GM19372 (cell line): ENCODE measurements at regions not wholly inside any gene's neighbourhood (a gene's known extent, or its start where the extent isn't known, plus 50 kb on each side); places are given as distances from the start of the nearest gene placed in this dataset.
"Not testable (repeated sequence)": the region's sequence is repeated elsewhere in the genome, so short reads cannot be mapped to it uniquely, and the experiment has no call there.

ENCODE experiments used
- ATAC-seq: cut with Tn5 transposase; IDR thresholded peaks from one replicate; pipeline ENCODE4 v1.9.1; 2021; ENCODE audit warnings: mild to moderate bottlenecking, low read depth, moderate library complexity; ENCODE audit not compliant: unreplicated experiment

GRCh38 chr9:30915451-30915850 lies 1469.0 kb upstream of the ACO1 start:
- ATAC-seq, result no peak

DNA sequence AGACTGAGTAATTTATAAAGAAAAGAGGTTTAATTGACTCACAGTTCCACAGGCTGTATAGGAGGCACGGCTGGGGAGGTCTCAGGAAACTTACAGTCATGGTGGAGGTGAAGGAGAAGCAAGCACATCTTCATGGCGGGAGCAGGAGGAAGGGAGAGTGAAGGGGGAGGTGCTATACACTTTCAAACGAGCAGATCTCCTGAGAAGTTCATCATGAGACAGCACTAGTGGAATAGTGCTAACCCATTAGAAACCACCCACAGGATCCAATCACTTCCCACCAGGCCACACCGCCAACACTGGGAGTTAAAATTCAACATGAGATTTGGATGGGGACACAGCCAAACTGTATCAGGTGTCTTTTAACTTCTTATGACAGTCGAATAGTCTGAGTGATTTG lies 1459.3 kb upstream of the ACO1 start:
- no peak for ATAC-seq

- no peak for ATAC-seq
Observed at GRCh38 chr9:30925635-30926034, 1458.8 kb upstream of the ACO1 start.

GRCh38 chr9:30928045-30928444 lies 1456.4 kb upstream of the ACO1 start:
- ATAC-seq, result no peak

DNA sequence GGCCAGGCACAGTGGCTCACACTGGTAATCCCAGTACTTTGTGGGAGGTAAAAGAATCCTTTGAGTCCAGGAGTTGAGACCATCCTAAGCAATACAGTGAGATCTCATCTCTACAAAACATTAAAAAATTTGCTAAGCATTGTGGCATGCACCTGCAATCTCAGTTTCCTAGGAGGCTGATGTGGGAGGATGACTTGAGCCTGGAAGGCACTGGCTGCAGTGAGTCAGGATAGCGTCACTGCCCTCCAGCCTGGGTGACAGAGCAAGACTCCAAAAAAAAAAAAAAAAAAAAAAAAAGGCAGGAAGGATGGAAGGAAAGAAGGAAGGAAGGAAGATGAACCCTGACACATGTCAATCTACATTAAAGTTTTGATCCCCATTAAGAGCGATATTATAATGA lies 1452.2 kb upstream of the ACO1 start:
- ATAC-seq, result no peak

GRCh38 chr9:30935730-30936129 lies 1448.7 kb upstream of the ACO1 start:
- ATAC-seq, result no peak

GRCh38 chr9:30937106-30937505 lies 1447.3 kb upstream of the ACO1 start:
- no peak for ATAC-seq

DNA sequence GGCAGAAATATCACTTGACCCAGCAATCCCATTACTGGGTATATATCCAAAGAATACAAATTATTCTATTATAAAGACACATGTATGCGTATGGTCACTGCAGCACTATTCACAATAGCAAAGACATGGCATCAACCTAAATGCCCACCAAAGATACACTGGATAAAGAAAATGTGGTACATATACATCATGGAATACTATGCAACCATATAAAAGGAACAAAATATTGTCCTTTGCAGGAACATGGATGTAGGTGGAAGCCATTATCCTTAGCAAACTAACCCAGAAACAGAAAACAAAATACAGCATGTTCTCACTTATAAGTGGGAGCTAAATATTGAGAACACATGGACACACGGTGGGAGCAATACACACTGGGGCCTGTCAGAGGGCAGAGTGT lies 1441.6 kb upstream of the ACO1 start:
- not testable (repeated sequence) for ATAC-seq

GRCh38 chr9:30943446-30944224 lies 1440.8 kb upstream of the ACO1 start:
- ATAC-seq, result no peak

GRCh38 chr9:30944225-30944569 lies 1440.2 kb upstream of the ACO1 start:
- no peak for ATAC-seq

DNA sequence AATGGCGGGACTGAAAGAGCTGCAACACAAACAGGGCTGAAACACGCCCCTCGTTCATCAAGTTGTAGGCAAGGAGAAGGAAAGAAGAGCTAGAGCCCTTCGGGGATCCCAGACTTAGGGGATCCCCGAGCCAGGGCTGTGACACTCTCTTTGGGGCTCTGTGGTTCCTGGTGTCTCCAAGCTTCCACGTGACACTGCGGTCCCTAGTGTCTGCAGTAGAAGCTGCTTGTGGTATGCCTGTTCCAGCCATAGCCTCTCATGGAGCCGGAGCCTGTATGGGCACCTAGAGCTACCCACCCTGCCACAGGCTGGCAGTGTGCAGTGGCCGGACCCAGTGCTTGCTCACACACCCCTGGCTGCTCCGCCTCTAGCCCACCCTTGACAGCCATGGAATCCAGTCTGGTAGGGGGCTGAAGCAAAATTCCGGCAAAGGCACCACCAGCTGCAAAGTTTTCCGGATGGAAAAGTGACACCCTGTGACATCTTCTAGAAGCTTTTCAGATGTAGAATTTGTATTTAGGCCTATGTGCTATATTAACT lies 1439.6 kb upstream of the ACO1 start:
- ATAC-seq, result no peak

DNA sequence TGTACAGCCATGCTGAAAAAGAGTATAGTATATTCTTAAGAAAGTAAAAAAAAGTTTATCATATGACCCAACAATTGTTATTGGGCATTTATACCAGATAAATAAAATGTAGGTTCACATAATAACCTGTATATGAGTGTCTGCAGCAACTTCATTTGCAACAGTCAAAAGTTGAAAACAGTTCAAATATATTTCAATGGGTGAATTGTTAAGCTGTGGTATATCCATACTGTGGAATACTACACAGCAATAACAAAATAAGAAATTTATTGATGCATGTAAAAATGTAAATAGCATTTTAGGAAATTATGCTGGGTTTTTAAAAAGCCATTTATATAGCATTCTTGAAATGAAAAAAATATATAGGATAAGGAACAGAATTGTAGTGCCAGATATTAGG lies 1420.1 kb upstream of the ACO1 start:
- ATAC-seq, result no peak

DNA sequence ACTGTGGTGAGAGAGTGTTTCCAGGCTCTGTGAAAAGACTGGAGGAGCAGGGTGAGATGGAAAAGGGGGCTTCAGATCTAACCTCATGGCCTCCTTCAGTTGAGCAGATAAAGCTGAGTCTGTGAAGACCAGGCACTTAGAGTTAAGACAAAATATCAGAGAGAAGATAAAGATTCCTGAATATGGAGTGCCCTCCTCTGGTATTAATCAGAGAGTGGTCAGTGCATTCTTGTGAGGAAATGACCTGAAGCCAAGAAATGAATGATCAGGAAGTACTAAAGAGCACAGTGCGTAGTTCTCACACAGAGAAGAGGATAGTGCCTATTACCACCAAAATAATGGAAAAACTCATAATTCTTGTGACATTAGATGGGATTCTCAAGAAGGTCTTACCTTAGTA lies 1417.0 kb upstream of the ACO1 start:
- no peak for ATAC-seq

DNA sequence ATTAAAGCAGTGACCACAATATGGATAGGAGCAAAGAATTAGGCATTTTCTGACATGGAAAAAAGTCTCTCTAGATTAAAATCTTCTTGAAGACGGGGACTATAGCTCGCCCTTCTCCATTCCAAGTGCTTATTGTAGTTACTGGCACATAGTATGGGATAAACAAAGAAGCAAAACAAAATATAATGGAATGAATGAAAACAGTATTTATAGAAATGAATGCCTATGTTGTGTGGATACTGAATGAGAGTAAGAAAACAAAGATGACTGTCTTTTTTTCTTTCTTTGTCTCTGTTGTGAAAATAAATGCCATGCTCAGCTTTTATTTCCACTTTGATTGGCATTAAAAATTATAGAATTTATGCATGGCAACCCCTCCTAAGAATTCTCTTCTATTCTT lies 1414.3 kb upstream of the ACO1 start:
- ATAC-seq, result no peak

DNA sequence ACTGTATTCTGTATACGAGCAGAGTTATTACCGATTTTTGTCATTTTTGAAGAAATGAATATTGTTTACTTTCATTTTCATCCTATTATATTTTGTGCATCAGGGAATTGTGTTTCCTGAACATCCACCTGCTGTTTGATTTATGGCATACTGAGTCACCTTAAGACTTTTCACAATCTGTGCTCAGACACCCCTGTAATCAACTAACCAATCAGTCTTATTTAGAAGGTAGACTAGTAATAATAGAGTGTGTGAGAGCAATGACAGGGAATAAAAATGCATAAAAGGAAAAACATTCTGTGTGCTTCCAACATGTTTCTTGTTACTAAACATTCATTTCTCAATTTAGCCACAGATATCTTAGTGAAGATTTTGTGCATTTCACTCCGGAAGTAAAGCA lies 1413.6 kb upstream of the ACO1 start:
- no peak for ATAC-seq

GRCh38 chr9:30972654-30973053 lies 1411.8 kb upstream of the ACO1 start:
- ATAC-seq, result no peak

- no peak for ATAC-seq
Observed at GRCh38 chr9:30977965-30978364, 1406.5 kb upstream of the ACO1 start.

- no peak for ATAC-seq
Observed at GRCh38 chr9:30982301-30982700, 1402.1 kb upstream of the ACO1 start.

- ATAC-seq, result no peak
Observed at GRCh38 chr9:30995956-30996738, 1388.3 kb upstream of the ACO1 start.

GRCh38 chr9:30996761-30997160 lies 1387.7 kb upstream of the ACO1 start:
- ATAC-seq, result no peak

DNA sequence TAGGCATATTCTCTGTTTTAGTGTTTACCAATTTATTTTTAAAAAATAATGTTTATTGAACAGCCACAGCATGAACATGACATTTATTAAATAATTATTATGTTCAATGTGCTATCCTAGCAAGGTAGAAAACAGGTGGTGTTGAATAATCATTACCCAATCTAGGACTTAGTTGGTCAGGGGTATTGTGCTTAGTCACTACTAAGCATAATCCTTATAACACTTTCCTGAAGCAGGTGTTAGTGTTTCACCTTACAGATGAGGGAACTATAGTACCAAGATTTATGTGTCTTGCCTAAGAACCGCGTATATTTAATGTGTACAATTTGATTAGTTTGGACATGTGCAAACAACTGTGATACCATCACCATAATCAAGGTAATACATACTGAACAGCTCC lies 1387.2 kb upstream of the ACO1 start:
- no peak for ATAC-seq
